GM12874 (cell line): ENCODE measurements at regions not wholly inside any gene's neighbourhood (a gene's known extent, or its start where the extent isn't known, plus 50 kb on each side); places are given as distances from the start of the nearest gene placed in this dataset.

Experiments
- TF ChIP-seq, protein P1 (sequence below): IDR thresholded peaks from 2 replicates; pipeline ENCODE4 v1.5.1; 2011; ENCODE audit warnings: low read depth, mild to moderate bottlenecking, control low read depth, low read length, moderate library complexity; ENCODE audit not compliant: insufficient read depth

DNA sequence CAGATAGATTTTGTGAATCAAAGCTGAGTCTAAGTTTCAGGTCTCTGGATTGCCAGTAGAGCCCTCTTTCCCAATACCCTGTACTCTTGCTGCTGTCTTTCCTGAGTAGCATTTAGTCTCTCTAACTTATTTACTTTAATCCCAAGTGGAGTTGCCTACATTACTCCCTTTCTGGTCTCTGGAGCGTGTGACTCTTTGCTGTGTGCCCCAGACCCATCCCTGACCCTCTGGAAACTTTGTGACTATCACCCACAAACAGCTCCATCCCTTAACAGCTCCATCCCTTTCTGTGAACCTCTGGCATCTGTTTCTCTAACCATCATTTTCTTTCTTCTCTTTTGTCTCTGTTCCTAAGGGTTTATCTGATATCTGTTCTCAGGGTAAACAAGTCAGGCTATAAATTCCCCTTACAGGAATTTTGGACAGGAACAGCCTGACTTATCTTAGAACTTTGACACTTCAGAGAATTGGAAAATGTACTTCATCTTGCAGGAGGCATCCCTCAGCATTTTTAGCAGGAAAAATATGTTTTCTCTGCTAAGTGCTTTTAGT, 1167.1 kb upstream of the SEMA6A start:
- TF ChIP-seq, protein P1, sequence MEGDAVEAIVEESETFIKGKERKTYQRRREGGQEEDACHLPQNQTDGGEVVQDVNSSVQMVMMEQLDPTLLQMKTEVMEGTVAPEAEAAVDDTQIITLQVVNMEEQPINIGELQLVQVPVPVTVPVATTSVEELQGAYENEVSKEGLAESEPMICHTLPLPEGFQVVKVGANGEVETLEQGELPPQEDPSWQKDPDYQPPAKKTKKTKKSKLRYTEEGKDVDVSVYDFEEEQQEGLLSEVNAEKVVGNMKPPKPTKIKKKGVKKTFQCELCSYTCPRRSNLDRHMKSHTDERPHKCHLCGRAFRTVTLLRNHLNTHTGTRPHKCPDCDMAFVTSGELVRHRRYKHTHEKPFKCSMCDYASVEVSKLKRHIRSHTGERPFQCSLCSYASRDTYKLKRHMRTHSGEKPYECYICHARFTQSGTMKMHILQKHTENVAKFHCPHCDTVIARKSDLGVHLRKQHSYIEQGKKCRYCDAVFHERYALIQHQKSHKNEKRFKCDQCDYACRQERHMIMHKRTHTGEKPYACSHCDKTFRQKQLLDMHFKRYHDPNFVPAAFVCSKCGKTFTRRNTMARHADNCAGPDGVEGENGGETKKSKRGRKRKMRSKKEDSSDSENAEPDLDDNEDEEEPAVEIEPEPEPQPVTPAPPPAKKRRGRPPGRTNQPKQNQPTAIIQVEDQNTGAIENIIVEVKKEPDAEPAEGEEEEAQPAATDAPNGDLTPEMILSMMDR, result no peak

- TF ChIP-seq, protein P1, result no peak
These were observed 1165.6 kb upstream of the SEMA6A start for GRCh38 chr5:117740268-117740667.

GRCh38 chr5:117738571-117738970, 1163.9 kb upstream of the SEMA6A start:
- TF ChIP-seq, protein P1, result no peak

- TF ChIP-seq, protein P1, result no peak
These were observed 1162.1 kb upstream of the SEMA6A start for GRCh38 chr5:117736698-117737097.

GRCh38 chr5:117734056-117734455, 1159.4 kb upstream of the SEMA6A start:
- TF ChIP-seq, protein P1, result no peak

GRCh38 chr5:117733051-117733450, 1158.4 kb upstream of the SEMA6A start:
- TF ChIP-seq, protein P1, result no peak

- TF ChIP-seq, protein P1, result no peak
These were observed 1157.6 kb upstream of the SEMA6A start for GRCh38 chr5:117732264-117732663.
